A549 (cell line): ENCODE measurements at regions not wholly inside any gene's neighbourhood (a gene's known extent, or its start where the extent isn't known, plus 50 kb on each side); places are given as distances from the start of the nearest gene placed in this dataset.
A peak's percentile ranks its signal among the peaks of the same experiment; 100 is the strongest.
"Not testable (repeated sequence)": the region's sequence is repeated elsewhere in the genome, so short reads cannot be mapped to it uniquely, and the experiment has no call there.

Source experiments
- ATAC-seq, 2 experiments: fragments of 200-7000 bp in 1 of 2; fragments of >200 bp in 1 of 2; cut with Nextera tagmentation in 1 of 2; cut with Tn5 transposase in 1 of 2; 3 replicates each; pipeline versions ENCODE4 v1.8.0 to v1.9.1; 2018 to 2020; ENCODE audit warnings: mild to moderate bottlenecking in 1 of 2, moderate library complexity in 1 of 2
- CTCF ChIA-PET: fragments of 300-600 bp; sonication (Branson Sonifier 250); formaldehyde crosslinking; extraction: SDS; loops from one replicate; lab custom pipeline; 2021; ENCODE audit warnings: antibody characterized with exemption, inconsistent platforms; lab: Yijun Ruan, JAX
- POLR2A ChIA-PET: fragments of 350-600 bp; formaldehyde crosslinking; extraction: SDS; loops from one replicate; lab custom pipeline; 2021; ENCODE audit warnings: antibody characterized with exemption, inconsistent platforms; lab: Yijun Ruan, JAX
- DNase-seq, 2 experiments: peaks; one replicate each; pipeline versions ENCODE4 v3.0.0 to v3.0.0-alpha.2; 2011 to 2016; ENCODE audit warnings: low read depth in 1 of 2, low spot score in 1 of 2
- FAIRE-seq: peaks from 2 replicates; lab custom pipeline; 2011; peaks lifted over from hg19 to GRCh38; lab: Jason Lieb, UNC
- H3K27ac ChIP-seq, 2 experiments: fragments of >200 bp; sonication (Bioruptor Twin); formaldehyde crosslinking; 3 replicates each; pipeline ENCODE4 v1.5.1; 2016 to 2017
- H3K4me1 ChIP-seq: fragments of >200 bp; sonication (Bioruptor Twin); formaldehyde crosslinking; 3 replicates; pipeline ENCODE4 v1.6.1; 2016
- H3K4me2 ChIP-seq: fragments of >200 bp; sonication (Bioruptor Twin); formaldehyde crosslinking; 3 replicates; pipeline ENCODE4 v1.6.1; 2016
- H3K4me3 ChIP-seq: fragments of >200 bp; sonication (Bioruptor Twin); formaldehyde crosslinking; 3 replicates; pipeline ENCODE4 v1.5.1; 2016
- H3K9me3 ChIP-seq: fragments of >200 bp; sonication (Bioruptor Twin); formaldehyde crosslinking; 3 replicates; pipeline ENCODE4 v1.6.1; 2016
- WGBS: methylation state at CpG from one replicate; pipeline ENCODE4 v1.1.6; 2017; ENCODE audit errors: missing lambda C conversion rate; 5-methylcytosine and 5-hydroxymethylcytosine counted together

DNA sequence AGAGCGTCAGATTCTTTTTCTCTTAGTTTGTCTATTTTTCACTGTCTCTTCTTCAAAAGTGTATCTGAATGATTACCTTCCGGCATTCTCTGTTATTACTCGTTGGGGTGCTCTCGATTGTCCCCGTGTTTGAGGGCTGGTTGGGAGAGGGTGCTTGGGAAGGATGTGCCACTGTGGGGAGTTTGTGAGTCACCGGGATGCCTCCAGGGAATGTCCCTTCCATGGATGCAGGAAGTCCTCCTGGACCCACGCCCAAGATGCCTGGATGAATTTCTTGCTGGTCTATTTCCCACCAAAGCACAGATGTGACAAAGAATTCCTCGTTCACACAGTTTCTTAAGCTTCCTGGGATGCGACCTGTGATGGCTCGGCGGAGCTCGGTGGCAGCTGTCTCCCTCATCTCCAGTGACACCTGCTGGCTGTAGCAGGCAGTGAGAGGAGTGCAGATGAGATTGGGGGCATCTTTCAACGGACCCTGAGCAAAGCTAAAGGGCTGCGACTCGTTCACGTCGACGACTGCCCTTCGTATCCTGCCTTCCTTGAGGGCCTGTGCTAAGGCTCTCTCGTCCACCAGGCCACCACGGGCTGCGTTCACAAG lies 2895.1 kb upstream of the TPTE start:
- H3K27ac ChIP-seq, DNase-seq, H3K4me1 ChIP-seq, POLR2A ChIA-PET, H3K4me3 ChIP-seq, H3K4me2 ChIP-seq, H3K9me3 ChIP-seq, FAIRE-seq, CTCF ChIA-PET: not testable (repeated sequence)
- WGBS: no CpG with 5 or more reads among the region's 22 CpGs
- ATAC-seq: peak; percentile 90 to 99
